ENCODE measurements at regions not wholly inside any gene's neighbourhood (a gene's known extent, or its start where the extent isn't known, plus 50 kb on each side); places are given as distances from the start of the nearest gene placed in this dataset.

GRCh38 chr16:72313903-72314302, 141.9 kb upstream of the PMFBP1 start:
- TF ChIP-seq CTCF (IDR thresholded peaks at IDR 0.05; ENCODE audit: control extremely low read depth in 1 of 3, insufficient read depth in 1 of 3, low read depth in 1 of 3, low read length in 3 of 3), result no peak
- no peak for TF ChIP-seq HDAC6 (IDR thresholded peaks at IDR 0.05; ENCODE audit: low read depth, low read length)
